ENCODE measurements at regions not wholly inside any gene's neighbourhood (a gene's known extent, or its start where the extent isn't known, plus 50 kb on each side); places are given as distances from the start of the nearest gene placed in this dataset.

GRCh38 chr4:134388351-134388750 is 186.8 kb upstream of the PABPC4L start:
- no peak for TF ChIP-seq CTCF (IDR thresholded peaks at IDR 0.05)

- TF ChIP-seq CTCF (IDR thresholded peaks at IDR 0.05), result no peak
Observed at GRCh38 chr4:134382478-134383227, 181.1 kb upstream of the PABPC4L start.

- TF ChIP-seq CTCF (IDR thresholded peaks at IDR 0.05), result no peak
Observed at GRCh38 chr4:134375775-134376174, 174.2 kb upstream of the PABPC4L start.

GRCh38 chr4:134365852-134366251 is 164.3 kb upstream of the PABPC4L start:
- no peak for TF ChIP-seq CTCF (IDR thresholded peaks at IDR 0.05)

- no peak for TF ChIP-seq CTCF (IDR thresholded peaks at IDR 0.05)
Observed at GRCh38 chr4:134364928-134365327, 163.3 kb upstream of the PABPC4L start.

GRCh38 chr4:134345244-134345643 is 143.7 kb upstream of the PABPC4L start:
- TF ChIP-seq CTCF (IDR thresholded peaks at IDR 0.05), result no peak

GRCh38 chr4:134343656-134344055 is 142.1 kb upstream of the PABPC4L start:
- TF ChIP-seq CTCF (IDR thresholded peaks at IDR 0.05), result no peak

GRCh38 chr4:134343081-134343480 is 141.5 kb upstream of the PABPC4L start:
- TF ChIP-seq CTCF (IDR thresholded peaks at IDR 0.05), result no peak
